ENCODE measurements at regions not wholly inside any gene's neighbourhood (a gene's known extent, or its start where the extent isn't known, plus 50 kb on each side); places are given as distances from the start of the nearest gene placed in this dataset.

DNA sequence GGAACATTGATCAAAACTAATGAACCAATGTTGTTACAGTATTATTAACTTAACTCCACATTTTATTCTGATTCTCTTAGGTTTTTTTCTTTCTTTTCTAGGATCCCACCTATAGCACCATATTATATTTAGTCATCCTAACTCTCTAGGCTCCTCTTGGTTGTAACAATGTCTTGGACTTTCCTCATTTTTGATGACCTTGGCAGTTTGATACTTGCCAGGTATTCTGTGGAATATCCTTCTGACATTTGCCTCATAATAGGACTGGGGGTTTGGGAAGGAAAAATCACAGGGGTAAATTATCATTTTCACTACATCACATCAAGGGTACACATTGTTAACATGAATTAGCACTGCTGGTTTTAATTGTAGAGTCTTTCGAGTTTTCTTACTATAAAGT is 851.6 kb upstream of the SOX9 start:
- no peak for FAIRE-seq
- 4% methylated on average over 1 of the region's 1 CpG for WGBS (ENCODE audit: missing lambda C conversion rate)
- no peak overlapping the region for H3K4me3 ChIP-seq

DNA sequence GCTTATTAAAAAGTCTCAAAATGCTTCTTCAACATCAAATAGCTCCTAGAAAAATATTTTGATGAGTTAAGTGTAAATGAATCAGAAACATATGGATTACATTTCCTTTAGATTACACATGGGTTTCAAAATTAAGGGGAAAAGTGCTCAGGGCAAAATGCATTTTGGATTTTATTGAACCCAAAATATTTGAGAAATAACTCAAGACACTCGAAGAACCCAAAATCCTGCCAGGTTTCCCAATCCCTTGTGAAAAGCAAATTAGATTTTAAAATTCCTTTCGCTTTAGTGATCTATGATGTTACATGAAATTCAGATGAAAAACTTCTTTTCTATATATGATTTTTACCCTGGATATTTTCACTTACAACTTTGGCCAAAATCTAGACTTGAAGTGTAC is 847.4 kb upstream of the SOX9 start:
- no peak for DNase-seq (ENCODE audit: low read depth in 1 of 2, low spot score in 1 of 2)
- no peaks in the 10 kb centered on the region for H3K4me1 ChIP-seq
- FAIRE-seq: no peak
- H3K9me3 ChIP-seq: peaks cover 6% of the 10 kb centered on the region; the same call in 1 of the 3 replicates
- CTCF ChIA-PET: no interaction called here
- 44% methylated on average over 2 of the region's 2 CpGs for WGBS (ENCODE audit: missing lambda C conversion rate)
- TF ChIP-seq, protein P1, sequence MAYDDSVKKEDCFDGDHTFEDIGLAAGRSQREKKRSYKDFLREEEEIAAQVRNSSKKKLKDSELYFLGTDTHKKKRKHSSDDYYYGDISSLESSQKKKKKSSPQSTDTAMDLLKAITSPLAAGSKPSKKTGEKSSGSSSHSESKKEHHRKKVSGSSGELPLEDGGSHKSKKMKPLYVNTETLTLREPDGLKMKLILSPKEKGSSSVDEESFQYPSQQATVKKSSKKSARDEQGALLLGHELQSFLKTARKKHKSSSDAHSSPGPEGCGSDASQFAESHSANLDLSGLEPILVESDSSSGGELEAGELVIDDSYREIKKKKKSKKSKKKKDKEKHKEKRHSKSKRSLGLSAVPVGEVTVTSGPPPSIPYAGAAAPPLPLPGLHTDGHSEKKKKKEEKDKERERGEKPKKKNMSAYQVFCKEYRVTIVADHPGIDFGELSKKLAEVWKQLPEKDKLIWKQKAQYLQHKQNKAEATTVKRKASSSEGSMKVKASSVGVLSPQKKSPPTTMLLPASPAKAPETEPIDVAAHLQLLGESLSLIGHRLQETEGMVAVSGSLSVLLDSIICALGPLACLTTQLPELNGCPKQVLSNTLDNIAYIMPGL (CRISPR knock-in tag; IDR thresholded peaks at IDR 0.05; ENCODE audit: borderline replicate concordance): no peak
- TF ChIP-seq FOXS1 (CRISPR knock-in tag; IDR thresholded peaks at IDR 0.05) (no peak), MAZ (IDR thresholded peaks at IDR 0.05; ENCODE audit: borderline replicate concordance, low read depth, low read length) (no peak), RCOR1 (IDR thresholded peaks at IDR 0.05; ENCODE audit: low read depth, low read length) (no peak), MYC (IDR thresholded peaks at IDR 0.05; ENCODE audit: borderline replicate concordance, low read length) (no peak), RNF2 (IDR thresholded peaks at IDR 0.05; ENCODE audit: borderline replicate concordance, low read depth) (no peak), POLR2AphosphoS2 (conservative IDR thresholded peaks at IDR 0.05; ENCODE audit: low read length) (no peak), MAFK (IDR thresholded peaks at IDR 0.05; ENCODE audit: partially characterized antibody) (no peak), SREBF2 (IDR thresholded peaks at IDR 0.05) (no peak), NPAS2 (CRISPR knock-in tag; IDR thresholded peaks at IDR 0.05; ENCODE audit: borderline replicate concordance) (no peak)
- TF ChIP-seq, protein P2, sequence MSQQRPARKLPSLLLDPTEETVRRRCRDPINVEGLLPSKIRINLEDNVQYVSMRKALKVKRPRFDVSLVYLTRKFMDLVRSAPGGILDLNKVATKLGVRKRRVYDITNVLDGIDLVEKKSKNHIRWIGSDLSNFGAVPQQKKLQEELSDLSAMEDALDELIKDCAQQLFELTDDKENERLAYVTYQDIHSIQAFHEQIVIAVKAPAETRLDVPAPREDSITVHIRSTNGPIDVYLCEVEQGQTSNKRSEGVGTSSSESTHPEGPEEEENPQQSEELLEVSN (IDR thresholded peaks at IDR 0.05; ENCODE audit: borderline replicate concordance, low read depth): no peak
- TF ChIP-seq, protein P3, sequence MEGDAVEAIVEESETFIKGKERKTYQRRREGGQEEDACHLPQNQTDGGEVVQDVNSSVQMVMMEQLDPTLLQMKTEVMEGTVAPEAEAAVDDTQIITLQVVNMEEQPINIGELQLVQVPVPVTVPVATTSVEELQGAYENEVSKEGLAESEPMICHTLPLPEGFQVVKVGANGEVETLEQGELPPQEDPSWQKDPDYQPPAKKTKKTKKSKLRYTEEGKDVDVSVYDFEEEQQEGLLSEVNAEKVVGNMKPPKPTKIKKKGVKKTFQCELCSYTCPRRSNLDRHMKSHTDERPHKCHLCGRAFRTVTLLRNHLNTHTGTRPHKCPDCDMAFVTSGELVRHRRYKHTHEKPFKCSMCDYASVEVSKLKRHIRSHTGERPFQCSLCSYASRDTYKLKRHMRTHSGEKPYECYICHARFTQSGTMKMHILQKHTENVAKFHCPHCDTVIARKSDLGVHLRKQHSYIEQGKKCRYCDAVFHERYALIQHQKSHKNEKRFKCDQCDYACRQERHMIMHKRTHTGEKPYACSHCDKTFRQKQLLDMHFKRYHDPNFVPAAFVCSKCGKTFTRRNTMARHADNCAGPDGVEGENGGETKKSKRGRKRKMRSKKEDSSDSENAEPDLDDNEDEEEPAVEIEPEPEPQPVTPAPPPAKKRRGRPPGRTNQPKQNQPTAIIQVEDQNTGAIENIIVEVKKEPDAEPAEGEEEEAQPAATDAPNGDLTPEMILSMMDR (IDR thresholded peaks at IDR 0.05): no peak
- POLR2A ChIA-PET: no interaction called here
- no peak overlapping the region for H3K4me2 ChIP-seq
- no peak for ATAC-seq
- H3K27ac ChIP-seq: no peak overlapping the region
- H3K4me3 ChIP-seq: no peak overlapping the region

More for the DNA sequence above, 851.6 kb upstream of the SOX9 start:
- no peak for ATAC-seq
- ChIA-PET POLR2A (no interaction called here), CTCF (no interaction called here)
- no peak for DNase-seq (ENCODE audit: low read depth in 1 of 2, low spot score in 1 of 2)
- Histone ChIP-seq H3K4me1 (no peaks in the 10 kb centered on the region), H3K4me2 (no peak overlapping the region), H3K9me3 (peaks cover 21% of the 10 kb centered on the region; the same call in 2 of the 3 replicates), H3K27ac (no peak overlapping the region)
- TF ChIP-seq TFCP2L1 (CRISPR knock-in tag; IDR thresholded peaks at IDR 0.05) (no peak), MAFK (IDR thresholded peaks at IDR 0.05; ENCODE audit: partially characterized antibody) (peak; percentile 51)

DNA sequence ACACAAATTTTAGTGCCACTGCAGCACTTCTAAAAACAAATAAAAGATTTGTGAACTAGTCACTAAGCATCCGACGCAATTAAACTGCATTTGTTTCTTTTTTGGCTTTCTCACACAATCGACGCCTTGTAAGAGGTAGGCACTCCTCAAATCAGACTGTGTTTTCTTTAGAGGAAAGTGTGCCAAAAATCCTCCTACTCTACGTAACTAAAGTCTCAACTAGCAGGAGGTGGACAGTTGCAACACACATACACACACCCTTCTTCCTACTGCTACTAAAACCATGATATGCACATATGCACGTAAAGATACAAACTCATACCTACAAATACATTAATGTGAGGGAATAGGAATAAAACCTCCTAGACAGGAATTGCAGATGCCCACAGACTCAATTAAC is 844.7 kb upstream of the SOX9 start:
- Histone ChIP-seq H3K4me2 (no peak overlapping the region), H3K27ac (no peak overlapping the region), H3K9me3 (no peaks in the 10 kb centered on the region), H3K4me1 (no peaks in the 10 kb centered on the region), H3K4me3 (no peak overlapping the region)
- FAIRE-seq: no peak
- TF ChIP-seq, protein P4, sequence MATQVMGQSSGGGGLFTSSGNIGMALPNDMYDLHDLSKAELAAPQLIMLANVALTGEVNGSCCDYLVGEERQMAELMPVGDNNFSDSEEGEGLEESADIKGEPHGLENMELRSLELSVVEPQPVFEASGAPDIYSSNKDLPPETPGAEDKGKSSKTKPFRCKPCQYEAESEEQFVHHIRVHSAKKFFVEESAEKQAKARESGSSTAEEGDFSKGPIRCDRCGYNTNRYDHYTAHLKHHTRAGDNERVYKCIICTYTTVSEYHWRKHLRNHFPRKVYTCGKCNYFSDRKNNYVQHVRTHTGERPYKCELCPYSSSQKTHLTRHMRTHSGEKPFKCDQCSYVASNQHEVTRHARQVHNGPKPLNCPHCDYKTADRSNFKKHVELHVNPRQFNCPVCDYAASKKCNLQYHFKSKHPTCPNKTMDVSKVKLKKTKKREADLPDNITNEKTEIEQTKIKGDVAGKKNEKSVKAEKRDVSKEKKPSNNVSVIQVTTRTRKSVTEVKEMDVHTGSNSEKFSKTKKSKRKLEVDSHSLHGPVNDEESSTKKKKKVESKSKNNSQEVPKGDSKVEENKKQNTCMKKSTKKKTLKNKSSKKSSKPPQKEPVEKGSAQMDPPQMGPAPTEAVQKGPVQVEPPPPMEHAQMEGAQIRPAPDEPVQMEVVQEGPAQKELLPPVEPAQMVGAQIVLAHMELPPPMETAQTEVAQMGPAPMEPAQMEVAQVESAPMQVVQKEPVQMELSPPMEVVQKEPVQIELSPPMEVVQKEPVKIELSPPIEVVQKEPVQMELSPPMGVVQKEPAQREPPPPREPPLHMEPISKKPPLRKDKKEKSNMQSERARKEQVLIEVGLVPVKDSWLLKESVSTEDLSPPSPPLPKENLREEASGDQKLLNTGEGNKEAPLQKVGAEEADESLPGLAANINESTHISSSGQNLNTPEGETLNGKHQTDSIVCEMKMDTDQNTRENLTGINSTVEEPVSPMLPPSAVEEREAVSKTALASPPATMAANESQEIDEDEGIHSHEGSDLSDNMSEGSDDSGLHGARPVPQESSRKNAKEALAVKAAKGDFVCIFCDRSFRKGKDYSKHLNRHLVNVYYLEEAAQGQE (IDR thresholded peaks at IDR 0.05): no peak
- TF ChIP-seq RNF2 (IDR thresholded peaks at IDR 0.05; ENCODE audit: borderline replicate concordance, low read depth) (no peak), PHF8 (IDR thresholded peaks at IDR 0.05; ENCODE audit: borderline replicate concordance, low read depth) (no peak), NPAS2 (CRISPR knock-in tag; IDR thresholded peaks at IDR 0.05; ENCODE audit: borderline replicate concordance) (no peak), HOXA7 (CRISPR knock-in tag; IDR thresholded peaks at IDR 0.05) (no peak), CHD4 (IDR thresholded peaks at IDR 0.05; ENCODE audit: borderline replicate concordance) (no peak), SMC3 (IDR thresholded peaks at IDR 0.05) (no peak), BHLHE40 (IDR thresholded peaks at IDR 0.05; ENCODE audit: low read depth, low read length) (no peak), HES2 (IDR thresholded peaks at IDR 0.05) (no peak), HOXB13 (CRISPR knock-in tag; IDR thresholded peaks at IDR 0.05; ENCODE audit: low read depth) (no peak), ZC3H11A (IDR thresholded peaks at IDR 0.05) (no peak), MYC (IDR thresholded peaks at IDR 0.05; ENCODE audit: borderline replicate concordance, low read length) (no peak), FOSB (CRISPR knock-in tag; IDR thresholded peaks at IDR 0.05) (no peak)
- 48% methylated on average over 6 of the region's 6 CpGs for WGBS (ENCODE audit: missing lambda C conversion rate)
- ATAC-seq: no peak
- ChIA-PET CTCF (no interaction called here), POLR2A (no interaction called here)
- no peak for DNase-seq (ENCODE audit: low read depth in 1 of 2, low spot score in 1 of 2)
